NAMALWA (cell line): ENCODE measurements at regions not wholly inside any gene's neighbourhood (a gene's known extent, or its start where the extent isn't known, plus 50 kb on each side); places are given as distances from the start of the nearest gene placed in this dataset.
A peak's percentile ranks its signal among the peaks of the same experiment; 100 is the strongest.
"Not testable (repeated sequence)": the region's sequence is repeated elsewhere in the genome, so short reads cannot be mapped to it uniquely, and the experiment has no call there.

Experiments
- DNase-seq: peaks from one replicate; pipeline ENCODE4 v3.0.0-alpha.2; 2015; ENCODE audit warnings: low spot score

DNA sequence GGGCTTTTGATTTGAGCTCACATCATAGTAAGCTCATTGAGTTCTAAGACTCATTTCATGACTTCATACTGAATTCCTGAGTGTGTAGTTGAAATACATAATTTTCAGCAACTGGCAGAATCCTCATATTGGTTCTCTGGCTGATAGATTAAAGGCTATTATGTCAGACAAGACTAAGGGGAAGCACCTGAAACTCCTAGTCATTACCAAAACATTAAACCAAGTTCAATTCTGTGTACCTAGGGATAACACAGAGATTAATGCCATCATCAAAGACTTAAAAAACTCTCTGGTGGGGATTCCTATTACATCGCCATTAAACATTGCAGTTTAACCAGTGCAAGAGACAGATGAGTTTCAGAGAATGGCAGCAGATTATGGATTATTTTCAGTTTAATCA, 339.1 kb downstream of the PTPRC start:
- DNase-seq, result no peak

GRCh38 chr1:198978523-198978922, 339.7 kb downstream of the PTPRC start:
- no peak for DNase-seq

DNA sequence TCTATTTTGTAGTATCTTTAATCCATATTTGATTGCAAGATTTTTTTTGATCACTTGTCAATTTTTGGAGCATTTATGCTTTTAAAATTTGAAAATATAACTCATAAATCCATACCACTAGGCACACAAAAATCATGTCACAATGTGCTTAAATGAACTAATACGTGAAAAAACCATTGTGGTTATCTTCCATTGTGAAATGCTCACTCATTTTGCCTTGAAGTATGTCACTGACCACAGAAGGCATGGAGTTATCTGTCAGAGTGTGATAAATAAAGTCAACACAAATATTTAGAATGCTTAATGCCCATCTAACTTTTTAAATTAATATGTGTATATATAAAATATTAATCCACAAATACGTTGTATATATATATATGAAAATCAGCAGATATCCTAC, 347.2 kb downstream of the PTPRC start:
- no peak for DNase-seq

- no peak for DNase-seq
These were observed 347.6 kb downstream of the PTPRC start for GRCh38 chr1:198986442-198986841.

- DNase-seq, result no peak
These were observed 363.8 kb downstream of the PTPRC start for GRCh38 chr1:199002661-199003060.

DNA sequence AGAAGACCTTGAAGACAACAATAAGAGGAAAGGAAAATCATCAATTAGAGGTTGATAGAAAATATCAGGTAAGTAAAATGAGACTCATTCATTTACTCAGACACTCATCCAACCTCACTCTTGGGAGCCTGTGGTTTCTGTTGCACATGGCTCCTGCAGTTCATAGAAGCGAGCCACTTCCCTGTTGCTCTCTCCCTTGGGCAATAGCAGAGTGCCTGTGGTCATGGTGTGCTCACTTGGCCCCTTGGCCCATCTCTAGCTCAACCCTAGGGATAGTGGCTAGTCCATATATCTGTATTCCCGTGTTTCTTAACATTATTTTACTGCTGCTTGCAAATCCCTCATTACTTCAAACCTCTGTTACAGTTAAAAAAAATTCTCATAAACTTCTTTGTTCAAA, 368.6 kb downstream of the PTPRC start:
- DNase-seq, result peak; percentile 26

GRCh38 chr1:199009447-199009846, 370.6 kb downstream of the PTPRC start:
- peak; percentile 70 for DNase-seq

DNA sequence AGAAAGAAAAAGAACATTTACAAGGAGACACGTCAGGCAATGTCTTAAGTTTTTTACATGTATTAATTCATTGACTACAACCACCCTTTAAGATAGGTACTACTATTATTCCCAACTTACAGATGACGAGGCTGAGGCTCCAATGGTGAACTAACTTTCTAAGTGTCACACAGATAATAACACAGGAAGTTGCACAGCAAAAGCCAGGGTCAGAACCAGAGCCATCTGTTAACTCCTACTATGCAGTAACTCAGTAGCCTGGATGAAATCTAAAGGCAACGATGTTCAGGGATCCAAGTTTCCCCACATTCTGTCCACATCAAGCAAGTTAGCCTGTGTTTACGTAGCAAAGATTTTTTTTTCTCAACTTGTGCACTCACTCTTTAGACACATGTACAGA, 371.7 kb downstream of the PTPRC start:
- peak; percentile 69 for DNase-seq

DNA sequence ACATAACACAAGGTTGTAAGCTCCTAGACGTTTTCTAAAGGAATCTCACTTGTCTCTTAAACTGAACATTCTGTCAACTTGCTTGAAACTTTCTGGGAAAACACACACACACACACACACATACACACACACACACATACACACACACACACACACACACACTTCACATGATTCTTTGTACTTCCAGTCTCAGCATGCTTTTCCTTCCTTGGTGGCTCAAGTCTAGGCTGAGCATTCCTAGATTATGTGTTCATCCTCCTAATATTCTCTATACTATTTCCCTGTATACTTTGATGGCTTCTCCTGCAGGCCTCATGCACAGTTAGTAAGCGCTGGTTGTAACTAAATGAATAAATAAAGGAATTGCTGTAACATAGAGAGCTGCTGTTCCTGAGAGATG, 372.1 kb downstream of the PTPRC start:
- no peak for DNase-seq

DNA sequence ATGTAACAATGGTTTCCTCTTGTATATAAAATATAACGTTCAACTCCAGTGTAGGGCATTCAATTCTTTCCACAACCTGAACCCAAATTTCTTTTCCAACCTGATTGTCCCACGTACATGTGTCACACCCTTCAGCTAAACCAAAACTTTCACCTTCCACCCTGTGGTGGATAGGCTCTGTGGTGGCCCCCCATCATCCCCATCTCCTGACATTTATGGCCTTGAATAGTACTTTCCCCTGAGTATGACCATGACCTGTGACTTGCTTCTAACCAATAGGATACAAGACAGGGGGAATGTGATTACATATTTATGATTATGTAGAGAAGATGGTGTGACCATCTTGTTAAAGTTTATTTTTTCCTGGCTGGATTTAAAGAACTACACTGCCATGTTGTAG, 377.0 kb downstream of the PTPRC start:
- DNase-seq, result no peak

- no peak for DNase-seq
These were observed 379.8 kb downstream of the PTPRC start for GRCh38 chr1:199018471-199019135.

- peak; percentile 61 for DNase-seq
These were observed 381.2 kb downstream of the PTPRC start for GRCh38 chr1:199020051-199020450.

DNA sequence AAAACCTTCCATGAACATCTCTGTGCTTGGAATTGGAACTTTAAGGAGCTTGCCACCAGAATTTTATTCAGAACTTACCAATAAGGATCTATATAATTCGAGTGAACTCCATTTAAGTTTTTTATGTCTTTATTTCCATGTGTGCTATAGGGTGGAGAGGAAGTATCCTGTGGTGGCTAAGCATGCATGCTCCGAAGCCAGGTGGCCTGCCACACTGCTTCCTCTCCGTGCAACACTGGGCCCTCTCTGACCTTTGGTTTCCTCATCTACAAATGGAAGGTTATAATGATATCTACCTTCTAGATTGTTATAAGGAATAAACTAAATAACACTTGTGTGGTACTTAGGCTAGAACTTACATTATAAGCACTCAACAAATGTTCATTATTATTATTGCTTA, 382.1 kb downstream of the PTPRC start:
- peak; percentile 80 for DNase-seq

DNA sequence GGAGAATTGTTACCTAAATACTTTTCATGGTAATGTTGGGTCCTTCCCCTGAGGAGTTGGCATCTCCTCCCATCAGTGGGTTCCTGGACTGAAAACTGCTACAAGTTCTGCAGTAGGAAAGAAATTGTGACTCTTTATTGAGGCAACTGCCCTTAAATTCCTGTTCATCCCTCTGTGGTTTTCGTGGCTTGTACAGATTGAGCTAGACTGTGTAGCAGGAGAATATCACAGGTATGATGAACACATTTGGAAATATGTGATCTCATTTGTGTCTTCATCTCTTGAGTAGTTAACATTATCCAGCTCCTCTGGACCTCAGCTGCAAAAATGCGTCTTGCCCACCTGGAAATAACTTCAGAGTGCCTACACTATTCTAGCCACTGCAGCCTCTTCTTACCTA, 390.6 kb downstream of the PTPRC start:
- no peak for DNase-seq

GRCh38 chr1:199029855-199030254, 391.0 kb downstream of the PTPRC start:
- DNase-seq, result no peak

GRCh38 chr1:199030541-199030940, 391.7 kb downstream of the PTPRC start:
- not testable (repeated sequence) for DNase-seq

DNA sequence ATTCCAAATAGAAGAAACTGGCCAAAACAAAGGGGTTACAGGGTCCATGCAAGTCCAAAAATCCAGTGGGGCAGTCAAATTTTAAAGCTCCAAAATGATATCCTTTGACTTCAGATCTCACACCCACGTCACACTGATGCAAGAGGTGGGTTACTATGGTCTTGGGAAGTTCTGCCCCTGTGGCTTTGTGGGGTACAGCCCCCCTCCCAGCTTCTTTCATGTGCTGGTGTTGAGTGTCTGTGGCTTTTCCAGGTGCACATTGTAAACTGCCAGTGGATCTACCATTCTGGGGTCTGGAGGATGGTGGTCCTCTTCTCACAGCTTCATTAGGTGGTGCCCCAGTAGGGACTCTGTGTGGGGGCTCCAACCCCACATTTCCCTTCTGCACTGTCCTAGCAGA, 392.3 kb downstream of the PTPRC start:
- DNase-seq, result not testable (repeated sequence)

GRCh38 chr1:199032479-199032878, 393.6 kb downstream of the PTPRC start:
- not testable (repeated sequence) for DNase-seq

- DNase-seq, result no peak
These were observed 394.8 kb downstream of the PTPRC start for GRCh38 chr1:199033661-199034060.

DNA sequence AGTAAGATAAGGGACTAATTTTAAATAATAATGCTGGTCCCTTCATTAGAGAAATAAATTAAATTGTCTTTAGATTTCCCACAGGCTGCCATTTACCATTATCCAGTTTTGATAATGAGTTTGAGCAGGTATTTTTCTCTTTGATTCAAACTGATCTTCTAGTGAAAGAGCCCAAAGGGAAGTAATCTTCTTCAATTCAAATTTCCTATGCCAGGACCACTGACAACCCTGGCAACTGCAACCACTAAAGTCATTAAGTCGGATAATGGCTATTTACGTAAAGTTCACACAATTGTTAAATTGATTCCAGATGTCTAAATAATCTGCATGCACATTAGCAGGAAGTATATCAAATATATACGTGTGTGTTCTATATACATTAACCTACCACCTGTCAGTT, 399.3 kb downstream of the PTPRC start:
- DNase-seq, result no peak

DNA sequence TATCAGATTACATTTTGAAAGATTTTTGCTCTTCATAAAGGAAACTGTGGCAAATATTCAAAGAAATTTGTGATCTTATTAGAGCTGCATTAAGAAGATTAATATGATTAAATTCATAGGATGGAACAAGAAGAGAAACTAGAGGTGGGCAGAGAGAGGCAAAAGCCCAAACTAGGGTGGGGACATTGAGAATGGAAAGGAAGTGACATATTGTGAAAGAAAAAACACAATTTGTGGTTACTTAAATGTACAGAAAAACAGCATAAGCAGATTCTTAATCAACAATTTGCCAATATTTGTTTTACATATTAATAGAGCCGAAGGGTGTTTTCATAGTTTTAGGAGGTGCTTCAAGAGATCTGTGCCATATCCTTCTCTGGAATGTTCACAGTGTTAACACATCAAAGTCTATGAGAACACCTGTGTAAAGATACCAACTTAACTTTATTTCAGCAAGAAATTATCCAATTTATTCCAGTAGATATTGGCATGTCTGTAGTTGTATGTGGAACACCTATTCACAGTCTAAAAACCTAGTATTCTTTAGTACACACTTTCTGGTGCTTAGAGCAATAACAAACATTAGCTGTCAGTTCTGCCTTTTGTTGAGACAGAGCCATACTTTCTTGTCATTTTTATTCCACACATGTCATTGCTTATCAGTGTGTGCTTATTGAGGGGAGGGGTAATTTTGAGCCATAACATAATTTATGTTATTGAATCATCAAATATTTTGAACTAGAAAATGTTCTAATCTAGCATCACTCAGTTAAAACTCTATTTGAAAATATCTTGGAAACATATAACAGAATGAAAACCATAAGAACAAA, 401.5 kb downstream of the PTPRC start:
- peak; percentile 26 for DNase-seq

- peak; percentile 96 for DNase-seq
These were observed 402.5 kb downstream of the PTPRC start for GRCh38 chr1:199041173-199041914.

DNA sequence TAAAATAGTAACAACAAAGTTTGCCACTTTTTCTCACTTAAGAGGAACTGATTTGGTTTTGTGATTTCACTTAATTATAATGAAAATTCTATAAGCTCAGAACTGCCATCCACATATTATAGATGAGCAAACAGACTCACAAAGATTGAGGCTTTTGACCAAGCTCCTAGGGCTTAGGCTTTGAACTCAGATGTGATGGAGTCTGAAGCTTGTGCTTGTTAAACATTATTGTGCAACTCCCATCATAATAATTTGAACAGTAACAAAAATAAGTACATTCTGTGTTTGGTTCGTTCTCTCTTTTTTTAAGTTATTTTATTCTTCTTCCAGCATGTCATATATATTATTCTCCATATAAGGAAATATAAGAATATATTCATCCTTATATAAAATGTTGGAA, 403.4 kb downstream of the PTPRC start:
- peak; percentile 56 for DNase-seq
